Progenitor cell of endocrine pancreas (in vitro differentiated cells): ENCODE measurements at regions not wholly inside any gene's neighbourhood (a gene's known extent, or its start where the extent isn't known, plus 50 kb on each side); places are given as distances from the start of the nearest gene placed in this dataset.

Source experiments
- DNase-seq: peaks from one replicate; pipeline ENCODE4 v3.0.0; 2021; ENCODE audit warnings: low spot score; ENCODE audit not compliant: unreplicated experiment
- H3K27ac Mint-ChIP-seq: 2 replicates; pipeline ENCODE4 v1.8.0; 2021; ENCODE audit warnings: mild to moderate bottlenecking, moderate library complexity, mixed read lengths
- H3K27me3 Mint-ChIP-seq: 2 replicates; pipeline ENCODE4 v1.8.0; 2021; ENCODE audit warnings: mixed read lengths
- H3K36me3 Mint-ChIP-seq: 2 replicates; pipeline ENCODE4 v1.8.0; 2022; ENCODE audit warnings: mixed read lengths; ENCODE audit not compliant: insufficient read depth
- H3K4me1 Mint-ChIP-seq: 2 replicates; pipeline ENCODE4 v1.8.0; 2021; ENCODE audit warnings: low read depth, mixed read lengths
- H3K4me3 Mint-ChIP-seq: 2 replicates; pipeline ENCODE4 v1.8.0; 2021; ENCODE audit warnings: low read depth, mild to moderate bottlenecking, moderate library complexity, mixed read lengths
- H3K9me3 Mint-ChIP-seq: 2 replicates; pipeline ENCODE4 v1.8.0; 2021; ENCODE audit warnings: low read depth, mixed read lengths
- TF ChIP-seq, protein P1 (sequence below): fragments of 200-600 bp; sonication (generic); IDR thresholded peaks from one replicate; pipeline ENCODE4 v1.5.0; 2021; ENCODE audit warnings: antibody characterized with exemption, mild to moderate bottlenecking; ENCODE audit not compliant: unreplicated experiment

DNA sequence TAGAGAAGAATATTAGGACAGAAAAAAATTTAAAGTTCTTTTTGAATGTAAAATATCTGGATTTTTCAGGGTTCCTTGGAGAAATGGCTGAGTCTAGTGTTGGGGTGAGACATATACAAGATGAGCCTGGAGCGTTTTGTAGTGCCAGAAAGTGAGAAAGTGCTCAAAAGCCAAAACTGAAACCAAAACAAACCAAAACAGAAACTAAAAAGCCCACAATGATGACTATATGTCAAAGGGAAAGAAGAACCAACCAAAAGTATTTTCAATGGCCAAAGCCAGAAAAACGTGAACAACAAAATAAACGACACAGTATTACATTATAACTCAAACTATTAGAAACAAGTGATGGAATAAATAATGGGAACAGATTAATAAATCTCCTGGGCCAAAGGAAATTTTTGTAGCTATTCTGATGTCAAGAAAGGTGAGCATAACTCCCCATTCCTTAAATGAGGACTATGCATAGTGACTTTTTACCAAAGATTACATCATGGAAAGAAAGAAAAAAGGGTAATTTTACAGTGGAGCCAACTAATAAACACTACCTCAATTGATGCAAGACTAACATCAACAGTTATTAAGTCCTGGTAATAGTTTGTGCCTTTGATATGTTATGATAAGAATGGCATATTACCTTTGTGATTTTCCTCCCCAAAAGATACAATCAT, 1137.6 kb downstream of the C4orf33 start:
- no peaks in the 10 kb centered on the region for H3K27me3 Mint-ChIP-seq
- no peak overlapping the region for H3K4me3 Mint-ChIP-seq
- no peaks in the 10 kb centered on the region for H3K9me3 Mint-ChIP-seq
- DNase-seq: no peak
- H3K4me1 Mint-ChIP-seq: no peaks in the 10 kb centered on the region
- TF ChIP-seq, protein P1, sequence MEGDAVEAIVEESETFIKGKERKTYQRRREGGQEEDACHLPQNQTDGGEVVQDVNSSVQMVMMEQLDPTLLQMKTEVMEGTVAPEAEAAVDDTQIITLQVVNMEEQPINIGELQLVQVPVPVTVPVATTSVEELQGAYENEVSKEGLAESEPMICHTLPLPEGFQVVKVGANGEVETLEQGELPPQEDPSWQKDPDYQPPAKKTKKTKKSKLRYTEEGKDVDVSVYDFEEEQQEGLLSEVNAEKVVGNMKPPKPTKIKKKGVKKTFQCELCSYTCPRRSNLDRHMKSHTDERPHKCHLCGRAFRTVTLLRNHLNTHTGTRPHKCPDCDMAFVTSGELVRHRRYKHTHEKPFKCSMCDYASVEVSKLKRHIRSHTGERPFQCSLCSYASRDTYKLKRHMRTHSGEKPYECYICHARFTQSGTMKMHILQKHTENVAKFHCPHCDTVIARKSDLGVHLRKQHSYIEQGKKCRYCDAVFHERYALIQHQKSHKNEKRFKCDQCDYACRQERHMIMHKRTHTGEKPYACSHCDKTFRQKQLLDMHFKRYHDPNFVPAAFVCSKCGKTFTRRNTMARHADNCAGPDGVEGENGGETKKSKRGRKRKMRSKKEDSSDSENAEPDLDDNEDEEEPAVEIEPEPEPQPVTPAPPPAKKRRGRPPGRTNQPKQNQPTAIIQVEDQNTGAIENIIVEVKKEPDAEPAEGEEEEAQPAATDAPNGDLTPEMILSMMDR: no peak
- H3K36me3 Mint-ChIP-seq: no peaks in the 10 kb centered on the region
- H3K27ac Mint-ChIP-seq: no peak overlapping the region

DNA sequence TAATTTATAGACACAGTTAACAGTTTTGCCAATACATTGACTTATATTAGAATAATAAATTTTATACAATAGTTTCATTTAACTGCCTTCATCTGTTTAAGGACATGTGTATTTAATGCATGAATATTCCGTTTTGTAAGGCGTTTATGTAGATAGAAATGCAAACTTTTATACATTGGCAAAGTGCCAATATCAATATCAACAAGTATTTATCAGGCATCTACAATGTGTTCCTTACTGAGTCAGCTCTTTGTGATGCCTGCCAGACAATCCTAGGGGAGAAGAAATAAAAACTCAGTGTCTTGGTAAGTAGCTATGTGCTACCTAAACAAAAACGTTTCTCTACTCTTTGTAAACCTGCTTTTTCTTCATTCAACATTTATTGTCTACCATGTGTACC, 1142.2 kb downstream of the C4orf33 start:
- DNase-seq: no peak
- H3K27me3 Mint-ChIP-seq: no peaks in the 10 kb centered on the region
- TF ChIP-seq, protein P1: no peak
- H3K4me1 Mint-ChIP-seq: no peaks in the 10 kb centered on the region
- H3K4me3 Mint-ChIP-seq: no peak overlapping the region
- no peaks in the 10 kb centered on the region for H3K36me3 Mint-ChIP-seq
- peaks cover 3% of the 10 kb centered on the region for H3K9me3 Mint-ChIP-seq
- H3K27ac Mint-ChIP-seq: no peak overlapping the region

DNA sequence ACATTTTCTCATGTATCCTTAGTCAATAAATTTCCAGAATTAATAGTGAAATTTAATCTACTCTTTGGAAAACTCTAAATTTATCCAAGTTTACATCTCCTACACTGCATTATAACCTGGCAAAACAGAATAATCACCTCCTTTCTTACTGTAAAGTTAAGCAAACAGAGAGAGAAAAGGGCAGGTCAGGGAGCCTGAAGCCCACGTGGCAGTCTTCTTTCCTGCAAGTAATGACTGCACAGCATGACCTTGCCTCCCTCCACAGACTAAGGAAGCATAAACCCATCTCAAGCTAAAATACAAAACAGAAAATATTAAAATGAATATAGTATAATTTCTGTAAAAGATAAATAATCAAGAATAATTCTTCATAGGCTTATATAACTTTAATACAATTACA, 1153.0 kb downstream of the C4orf33 start:
- Mint-ChIP-seq H3K27me3 (no peaks in the 10 kb centered on the region), H3K36me3 (no peaks in the 10 kb centered on the region), H3K9me3 (peaks cover 11% of the 10 kb centered on the region), H3K27ac (no peak overlapping the region), H3K4me1 (no peaks in the 10 kb centered on the region), H3K4me3 (no peak overlapping the region)
- TF ChIP-seq, protein P1: no peak
- no peak for DNase-seq

DNA sequence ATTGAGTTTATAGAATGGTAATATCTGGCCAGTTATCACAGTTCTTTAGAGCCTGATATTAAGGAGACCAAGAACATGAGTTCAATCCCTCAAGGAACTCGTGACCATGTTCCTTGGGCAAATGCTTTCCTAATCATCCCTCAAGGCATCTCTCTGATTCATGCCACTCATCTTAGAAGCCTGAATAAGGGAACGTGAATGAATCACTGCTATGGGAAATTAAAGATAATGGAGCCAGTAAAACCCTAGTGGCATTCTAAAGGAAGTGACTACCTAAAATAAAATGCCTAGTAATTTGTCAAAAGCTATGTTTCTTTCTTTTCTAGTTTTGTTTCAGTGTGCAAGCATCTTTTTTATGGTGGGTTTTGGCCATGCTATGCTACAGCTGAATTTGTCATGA, 1161.3 kb downstream of the C4orf33 start:
- no peaks in the 10 kb centered on the region for H3K9me3 Mint-ChIP-seq
- TF ChIP-seq, protein P1: no peak
- H3K4me1 Mint-ChIP-seq: no peaks in the 10 kb centered on the region
- no peaks in the 10 kb centered on the region for H3K36me3 Mint-ChIP-seq
- no peak for DNase-seq
- H3K27me3 Mint-ChIP-seq: no peaks in the 10 kb centered on the region
- no peak overlapping the region for H3K27ac Mint-ChIP-seq
- H3K4me3 Mint-ChIP-seq: no peak overlapping the region

DNA sequence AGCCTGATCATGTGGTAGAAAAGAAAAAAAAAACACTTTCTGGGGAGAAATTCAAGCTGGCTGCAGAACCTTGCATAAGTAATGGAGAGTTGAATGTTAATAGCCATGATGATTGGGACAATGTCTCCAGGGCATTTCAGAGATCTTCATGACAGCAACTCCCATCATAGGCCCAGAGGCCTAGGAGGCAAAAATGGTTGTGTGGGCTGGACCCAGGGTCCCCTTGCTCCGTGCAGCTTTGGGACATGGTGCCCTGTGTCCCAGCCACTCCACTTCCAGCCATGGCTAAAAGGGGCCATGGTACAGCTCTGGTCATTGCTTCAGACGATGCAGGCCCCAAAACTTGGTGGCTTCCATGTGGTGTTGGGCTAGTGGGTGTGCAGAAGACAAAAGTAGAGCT, 1170.9 kb downstream of the C4orf33 start:
- DNase-seq: no peak
- H3K27me3 Mint-ChIP-seq: no peaks in the 10 kb centered on the region
- peaks cover 1% of the 10 kb centered on the region for H3K36me3 Mint-ChIP-seq
- no peak overlapping the region for H3K27ac Mint-ChIP-seq
- no peak overlapping the region for H3K4me3 Mint-ChIP-seq
- TF ChIP-seq, protein P1: no peak
- peaks cover 26% of the 10 kb centered on the region for H3K9me3 Mint-ChIP-seq
- H3K4me1 Mint-ChIP-seq: peaks cover 2% of the 10 kb centered on the region
